NCI-H1105 treated with DMSO at 0.1 percent for 48 hours (cell line): ENCODE measurements at regions not wholly inside any gene's neighbourhood (a gene's known extent, or its start where the extent isn't known, plus 50 kb on each side); places are given as distances from the start of the nearest gene placed in this dataset.
"Not testable (repeated sequence)": the region's sequence is repeated elsewhere in the genome, so short reads cannot be mapped to it uniquely, and the experiment has no call there.

Experiments
- DNase-seq: peaks from one replicate; lab custom pipeline; 2025; lab: John Stamatoyannopoulos, UW

DNA sequence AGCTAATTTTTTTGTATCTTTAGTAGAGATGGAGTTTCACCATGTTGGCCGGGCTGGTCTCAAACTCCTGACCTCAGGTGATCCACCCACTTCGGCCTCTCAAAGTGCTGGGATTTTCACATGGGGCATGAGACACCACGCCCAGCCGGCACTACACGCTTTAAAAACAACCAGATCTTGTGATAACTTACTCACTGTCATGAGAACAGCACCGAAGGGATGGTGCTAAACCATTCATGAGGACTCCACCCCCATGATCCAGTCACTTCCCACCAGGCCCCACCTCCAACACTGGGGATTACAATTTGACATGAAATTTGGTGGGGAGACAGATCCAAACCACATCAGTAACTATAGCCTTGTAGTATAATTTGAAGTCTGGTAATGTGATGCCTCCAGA is 67.4 kb upstream of the ZNF169 start:
- DNase-seq: not testable (repeated sequence)

- no peak for DNase-seq
These were observed 60.7 kb upstream of the ZNF169 start for GRCh38 chr9:94198414-94198813.

DNA sequence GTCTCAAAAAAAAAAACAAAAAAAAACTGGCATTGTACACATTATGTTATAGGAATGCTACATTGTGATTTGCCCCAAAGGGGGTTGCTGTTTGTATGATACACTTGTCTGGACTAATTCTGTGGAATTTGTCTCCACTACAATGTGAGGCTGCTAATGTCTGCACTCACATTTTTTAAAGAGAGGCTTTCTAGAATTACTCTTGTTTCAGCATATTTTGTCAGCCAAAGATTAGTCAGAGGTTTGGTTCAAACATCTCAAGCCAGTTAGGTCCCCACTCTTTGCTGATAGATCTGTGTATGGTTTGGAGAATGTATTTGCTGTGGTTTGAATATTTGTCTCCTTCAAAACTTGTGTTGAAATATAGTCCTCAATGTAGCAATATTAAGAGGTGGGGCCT is 59.3 kb upstream of the ZNF169 start:
- no peak for DNase-seq

DNA sequence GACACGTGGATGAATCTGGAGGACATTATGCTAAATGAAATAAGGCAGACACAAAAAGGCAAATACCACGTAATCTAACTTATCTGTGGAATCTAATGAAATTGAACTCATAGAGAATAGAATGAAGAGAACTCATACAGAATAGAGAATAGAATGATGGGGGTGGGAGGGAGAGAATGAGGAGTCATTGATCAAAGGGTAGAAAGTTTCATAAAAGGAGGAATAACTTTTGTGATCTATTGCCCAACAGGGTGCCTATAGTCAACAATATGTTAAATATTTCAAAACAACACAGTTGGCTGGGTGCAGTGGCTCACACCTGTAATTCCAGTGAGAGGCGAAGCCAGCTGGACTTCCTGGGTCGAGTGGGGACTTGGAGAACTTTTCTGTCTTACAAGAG is 54.9 kb upstream of the ZNF169 start:
- DNase-seq: no peak

- no peak for DNase-seq
These were observed 51.3 kb upstream of the ZNF169 start for GRCh38 chr9:94207781-94208180.
